ENCODE measurements at regions not wholly inside any gene's neighbourhood (a gene's known extent, or its start where the extent isn't known, plus 50 kb on each side); places are given as distances from the start of the nearest gene placed in this dataset.

DNA sequence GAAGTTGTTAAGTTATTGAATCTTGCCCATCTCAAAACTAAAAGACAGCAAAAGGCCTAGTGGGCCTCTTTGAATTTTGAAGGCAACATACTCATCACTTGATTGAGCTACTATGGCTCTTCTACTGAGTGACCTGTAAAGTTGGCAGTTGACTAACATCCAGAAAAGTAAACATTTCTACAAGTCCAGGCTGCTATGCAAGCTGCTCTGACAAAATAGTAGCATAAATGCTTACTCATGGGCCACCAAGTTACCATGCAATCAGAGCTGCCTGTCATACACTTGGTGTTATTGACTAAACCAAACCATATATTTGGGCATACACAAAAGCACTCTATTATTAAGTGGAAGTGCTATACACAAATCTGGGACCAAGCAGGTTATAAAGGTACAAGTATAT lies 148.8 kb downstream of the DDX3Y start:
- TF ChIP-seq KAT7 (CRISPR knock-in tag; IDR thresholded peaks at IDR 0.05; ENCODE audit: borderline replicate concordance) (no peak), CTCF (CRISPR knock-in tag; IDR thresholded peaks at IDR 0.05) (no peak)
